NCI-H2196 (cell line): ENCODE measurements at regions not wholly inside any gene's neighbourhood (a gene's known extent, or its start where the extent isn't known, plus 50 kb on each side); places are given as distances from the start of the nearest gene placed in this dataset.
"Not testable (repeated sequence)": the region's sequence is repeated elsewhere in the genome, so short reads cannot be mapped to it uniquely, and the experiment has no call there.

Source experiments
- DNase-seq: peaks from one replicate; lab custom pipeline; 2025; ENCODE audit not compliant: unreplicated experiment; lab: John Stamatoyannopoulos, UW

DNA sequence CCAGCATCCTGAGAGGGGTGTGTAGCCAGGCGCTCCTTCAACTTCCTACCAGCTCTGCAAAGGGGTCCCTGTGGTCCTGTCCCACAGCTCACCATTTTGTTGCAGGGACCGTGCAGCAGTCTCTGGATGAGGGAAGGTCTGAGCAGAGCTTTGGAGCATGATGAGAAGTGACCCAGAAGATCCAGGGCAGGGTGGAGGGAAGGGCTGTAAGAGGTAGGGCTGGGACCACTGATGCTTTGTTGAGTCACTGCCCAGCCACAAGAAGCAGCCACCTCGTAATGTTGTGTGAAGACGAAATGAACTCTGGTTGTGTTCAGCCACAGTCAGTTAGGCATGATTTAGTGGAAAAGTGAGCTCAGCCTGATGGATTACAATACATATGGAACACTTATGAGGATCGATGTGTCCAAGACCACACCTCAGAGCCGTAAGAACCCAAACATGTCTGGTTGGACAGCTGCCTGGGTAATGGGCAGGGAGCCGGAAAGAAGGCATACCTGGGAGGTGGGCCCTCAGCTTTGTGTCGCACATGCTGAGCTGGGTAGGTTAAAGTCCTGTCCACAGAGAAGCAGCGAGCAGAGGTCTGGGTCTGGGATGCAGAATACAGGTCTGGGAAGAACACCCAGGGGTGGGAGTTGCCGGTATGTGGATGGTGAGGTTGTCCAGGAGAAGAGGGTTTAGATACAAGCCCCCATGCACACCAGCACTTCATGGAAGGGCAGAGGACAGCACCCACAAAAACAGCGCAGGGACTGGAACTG is 250.1 kb downstream of the GADD45G start:
- DNase-seq: no peak

DNA sequence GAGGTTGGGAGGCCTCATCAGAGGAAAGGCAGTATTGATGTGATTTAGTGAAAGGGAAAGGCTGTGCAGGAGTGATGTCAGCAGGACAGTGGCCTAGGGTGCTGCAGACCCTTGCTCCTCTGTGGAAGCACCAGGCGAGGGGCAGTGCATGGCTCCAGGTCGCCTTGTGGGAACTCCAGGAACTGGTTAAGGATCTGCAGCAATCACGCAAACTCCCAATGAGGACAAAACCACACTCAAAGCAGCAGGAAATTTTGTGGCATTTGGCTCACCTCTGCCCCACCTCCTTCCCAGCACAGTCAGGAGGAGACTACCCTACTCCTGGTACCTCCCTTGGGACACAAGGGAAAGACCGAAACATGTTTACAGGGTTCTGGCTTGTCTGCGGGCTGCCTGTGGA is 251.5 kb downstream of the GADD45G start:
- not testable (repeated sequence) for DNase-seq

DNA sequence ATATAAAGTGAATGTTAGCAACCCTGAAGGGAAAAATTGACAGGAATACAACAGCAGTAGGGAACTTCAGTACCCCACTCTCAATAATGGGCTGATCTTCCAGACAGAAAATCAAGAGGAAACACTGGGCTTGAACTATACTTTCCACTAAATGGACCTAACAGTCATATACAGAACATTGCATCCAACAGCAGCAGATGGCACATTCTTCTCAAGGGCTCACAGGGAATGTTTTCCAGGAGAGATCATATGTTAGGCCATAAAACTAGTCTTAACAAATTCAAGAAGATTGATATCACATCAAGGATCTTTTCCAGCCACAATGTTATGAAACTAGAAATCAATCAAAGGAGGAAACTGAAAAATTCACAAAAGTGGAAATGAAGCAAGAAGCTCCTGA is 252.1 kb downstream of the GADD45G start:
- DNase-seq: not testable (repeated sequence)

DNA sequence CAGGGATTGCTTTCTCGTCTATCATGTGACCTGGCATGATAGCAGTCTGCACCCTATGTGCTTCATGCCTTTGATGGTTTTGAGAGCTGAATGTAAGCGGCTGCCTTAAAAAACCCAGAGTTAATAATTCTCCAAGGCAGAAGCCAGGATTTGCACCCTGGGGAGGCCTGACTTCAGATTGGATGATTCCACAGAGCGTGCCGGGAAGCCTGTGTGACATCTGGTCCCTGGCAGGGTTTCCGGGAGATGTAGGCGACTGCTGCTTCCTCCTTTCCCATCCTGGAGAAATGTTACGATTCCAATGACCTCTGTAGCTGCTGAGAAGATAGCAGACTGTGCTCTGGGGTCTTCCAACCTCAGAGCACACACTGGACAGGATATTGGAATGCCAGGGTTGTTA is 255.0 kb downstream of the GADD45G start:
- not testable (repeated sequence) for DNase-seq

DNA sequence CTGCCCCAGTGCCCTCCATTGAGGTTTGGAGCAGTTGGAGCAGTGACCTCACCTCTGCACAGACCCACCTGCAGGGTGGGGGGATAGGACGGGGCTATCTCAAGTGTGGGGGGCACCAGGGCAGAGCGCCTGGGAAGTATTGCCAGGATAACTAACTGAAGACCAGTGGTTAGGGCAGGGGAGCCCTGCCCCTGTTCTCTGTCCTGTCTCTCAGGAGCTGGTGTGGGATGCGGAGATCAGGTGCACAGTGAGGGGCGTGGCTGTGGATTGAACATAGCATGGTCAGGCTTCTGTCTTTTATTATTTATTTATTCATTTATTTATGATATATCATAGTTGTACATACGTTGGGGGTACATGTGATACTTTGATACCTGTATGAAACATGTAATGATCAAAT is 256.6 kb downstream of the GADD45G start:
- not testable (repeated sequence) for DNase-seq

DNA sequence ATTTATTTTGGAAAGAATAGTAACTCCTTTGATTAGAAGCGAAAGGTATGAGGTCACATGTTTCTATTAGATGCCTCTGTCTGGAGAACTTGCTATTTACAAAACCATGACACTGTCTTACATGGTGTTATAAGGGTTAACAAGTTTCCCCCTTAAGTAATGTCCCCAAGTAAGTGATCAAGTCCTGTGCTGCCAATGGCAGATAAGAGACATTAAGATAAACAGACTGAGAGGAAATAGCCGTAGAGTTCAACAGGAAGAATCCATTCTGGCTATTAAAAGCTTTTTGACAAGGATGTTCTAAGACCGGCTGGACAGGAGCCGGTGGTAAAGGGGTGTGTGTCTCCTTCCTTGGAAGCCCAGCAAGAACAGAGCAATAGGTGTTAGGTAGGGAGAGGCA is 257.5 kb downstream of the GADD45G start:
- DNase-seq: no peak

DNA sequence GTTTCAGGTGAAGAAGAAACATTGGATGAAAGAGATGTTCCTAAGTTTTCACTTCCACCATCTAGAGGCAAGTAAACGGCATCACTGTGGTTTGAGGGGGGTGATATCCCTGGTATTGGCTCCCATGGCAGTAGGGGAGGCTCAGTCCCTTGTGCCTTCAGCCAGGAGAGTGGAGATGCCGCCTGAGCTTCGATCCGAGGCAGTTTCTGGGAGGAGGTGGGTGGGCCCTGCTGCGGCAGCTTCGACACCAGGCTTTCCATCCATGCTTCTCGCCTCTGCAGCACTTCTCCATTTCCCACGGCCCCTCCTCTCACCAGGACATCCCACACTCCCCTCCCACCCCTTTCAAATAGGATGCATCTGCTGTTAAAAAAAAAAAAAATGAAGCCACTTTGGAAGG is 258.3 kb downstream of the GADD45G start:
- no peak for DNase-seq

DNA sequence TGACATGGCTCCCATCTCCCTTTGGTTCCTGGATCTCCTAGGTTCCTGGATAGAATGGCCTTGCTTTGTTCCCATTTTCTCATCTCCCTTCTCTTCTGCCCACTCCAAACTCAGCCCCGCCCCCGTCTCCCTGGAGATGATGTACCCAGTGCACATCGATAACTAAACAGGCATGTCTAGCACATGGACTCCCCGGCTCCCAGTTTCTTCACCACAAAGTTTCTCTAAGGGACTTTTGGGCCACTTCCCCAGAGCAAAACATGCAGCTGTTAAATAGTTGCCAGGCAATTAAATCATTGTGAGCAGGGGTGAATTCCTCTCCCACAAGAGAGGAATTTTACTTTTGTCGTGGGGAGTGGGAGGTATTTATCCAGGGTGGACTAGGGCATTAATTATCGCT is 259.0 kb downstream of the GADD45G start:
- no peak for DNase-seq

DNA sequence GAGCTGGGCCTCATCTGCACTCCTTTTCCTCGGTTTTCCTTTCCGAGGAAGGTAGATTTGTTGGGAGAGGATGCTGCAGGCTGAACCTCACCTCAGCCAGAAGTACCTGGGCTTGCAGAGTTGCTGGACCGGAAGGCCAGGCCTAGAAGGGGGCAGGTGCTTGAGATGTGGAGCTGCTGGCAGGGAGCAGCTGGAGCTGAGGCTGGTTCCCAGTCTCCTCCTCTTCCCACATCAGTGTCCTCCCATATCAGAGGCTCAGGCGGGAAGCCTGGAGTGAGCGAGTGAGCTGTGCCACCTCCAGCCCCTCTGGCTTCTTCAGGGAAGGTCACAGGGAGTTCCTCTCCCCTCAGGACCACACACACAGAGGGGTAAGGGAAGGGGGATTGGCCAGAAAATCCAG is 259.4 kb downstream of the GADD45G start:
- DNase-seq: peak; percentile 21

DNA sequence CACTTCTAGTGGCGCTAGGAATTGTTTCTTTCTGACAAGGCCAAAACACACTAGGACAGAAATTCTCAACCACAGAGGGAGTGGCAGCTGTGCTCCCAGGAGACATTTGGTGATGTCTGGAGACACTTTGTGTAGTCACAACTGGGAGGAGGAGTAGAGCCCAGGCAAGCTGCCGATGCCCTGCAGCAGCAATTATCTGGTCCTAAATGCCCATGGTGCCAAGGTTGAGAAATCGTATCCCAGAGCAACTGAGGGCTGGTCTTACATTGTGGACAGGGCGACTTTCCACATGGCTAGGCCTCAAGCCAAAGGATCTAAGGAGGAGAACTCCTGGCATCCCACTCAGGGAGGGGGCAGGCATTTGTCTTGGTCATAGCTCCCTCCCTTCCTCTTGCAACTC is 259.9 kb downstream of the GADD45G start:
- no peak for DNase-seq

DNA sequence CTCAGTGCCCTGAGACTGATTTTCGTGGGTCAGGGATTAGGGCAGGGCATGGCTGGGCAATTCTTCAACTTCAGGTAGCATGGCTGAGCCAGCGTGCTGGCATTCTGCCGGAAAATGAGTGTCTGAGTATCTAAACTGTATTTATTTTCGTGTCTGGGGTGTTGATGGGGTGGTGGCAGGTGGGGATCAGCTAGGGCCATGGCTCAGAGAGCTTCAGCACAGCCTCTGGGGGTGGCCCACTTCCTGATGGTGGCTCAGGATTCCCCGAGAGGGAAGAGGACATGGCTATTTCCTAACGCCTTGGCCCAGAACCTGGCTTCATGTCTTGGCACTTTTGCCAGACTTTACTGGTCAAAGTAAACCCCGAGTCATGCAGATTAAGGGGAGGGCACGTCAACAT is 260.5 kb downstream of the GADD45G start:
- DNase-seq: no peak

DNA sequence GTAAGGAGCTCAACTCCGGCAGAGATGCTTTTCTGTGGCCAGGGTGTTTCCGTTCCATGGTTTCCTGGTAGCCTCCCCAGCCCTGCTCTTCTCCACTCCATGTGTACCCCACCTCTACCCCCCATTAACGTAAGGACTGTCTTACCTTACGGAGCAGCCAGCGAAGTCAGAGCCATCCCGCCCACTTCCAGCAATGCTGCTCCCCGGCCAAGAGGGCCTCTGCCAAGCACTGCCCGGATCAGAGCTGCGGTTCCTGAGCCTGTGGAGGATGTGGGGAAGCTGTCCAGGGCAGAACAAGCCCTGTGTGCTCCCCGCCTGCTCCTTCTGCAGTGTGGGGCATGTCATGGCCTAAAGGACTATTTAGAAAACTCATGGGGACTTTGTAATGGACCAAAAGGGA is 261.2 kb downstream of the GADD45G start:
- no peak for DNase-seq

DNA sequence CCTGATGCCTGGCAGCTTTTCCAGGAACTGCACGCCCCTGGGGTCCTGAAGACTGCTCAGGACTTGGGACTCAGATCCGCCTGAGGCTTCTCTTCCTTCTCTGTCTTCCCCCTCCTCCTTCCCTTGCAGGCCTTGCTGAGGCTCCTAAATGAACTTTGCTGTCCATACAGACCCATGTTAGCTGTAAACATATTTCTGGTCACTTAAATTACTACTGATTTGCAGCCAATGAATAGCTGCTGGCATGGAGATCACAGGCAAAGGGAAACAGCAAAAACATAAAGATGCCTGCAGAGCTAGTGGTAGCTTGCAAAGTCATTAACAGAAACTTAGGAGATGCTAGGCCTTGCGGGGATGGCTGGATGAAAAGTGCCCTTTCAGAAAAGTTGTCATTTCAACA is 261.9 kb downstream of the GADD45G start:
- DNase-seq: no peak

DNA sequence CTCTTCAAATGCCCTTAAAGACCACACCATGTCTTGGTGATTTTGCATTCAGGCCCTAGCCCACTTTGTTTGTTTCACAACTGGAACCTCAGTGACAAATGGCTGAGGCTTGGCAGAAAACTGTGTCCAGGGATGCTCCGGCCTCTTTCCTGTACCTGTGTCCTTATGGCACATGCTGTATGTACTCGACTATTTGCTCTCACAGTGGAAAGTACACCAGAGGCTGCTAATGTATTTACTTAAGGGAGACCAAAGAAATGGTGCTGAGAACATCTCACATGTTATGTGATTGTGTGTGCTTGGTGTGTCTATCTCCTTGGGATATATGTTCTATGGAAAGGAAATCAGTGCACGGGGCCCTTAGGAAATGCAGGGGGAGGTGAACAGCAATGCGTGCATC is 263.3 kb downstream of the GADD45G start:
- no peak for DNase-seq

DNA sequence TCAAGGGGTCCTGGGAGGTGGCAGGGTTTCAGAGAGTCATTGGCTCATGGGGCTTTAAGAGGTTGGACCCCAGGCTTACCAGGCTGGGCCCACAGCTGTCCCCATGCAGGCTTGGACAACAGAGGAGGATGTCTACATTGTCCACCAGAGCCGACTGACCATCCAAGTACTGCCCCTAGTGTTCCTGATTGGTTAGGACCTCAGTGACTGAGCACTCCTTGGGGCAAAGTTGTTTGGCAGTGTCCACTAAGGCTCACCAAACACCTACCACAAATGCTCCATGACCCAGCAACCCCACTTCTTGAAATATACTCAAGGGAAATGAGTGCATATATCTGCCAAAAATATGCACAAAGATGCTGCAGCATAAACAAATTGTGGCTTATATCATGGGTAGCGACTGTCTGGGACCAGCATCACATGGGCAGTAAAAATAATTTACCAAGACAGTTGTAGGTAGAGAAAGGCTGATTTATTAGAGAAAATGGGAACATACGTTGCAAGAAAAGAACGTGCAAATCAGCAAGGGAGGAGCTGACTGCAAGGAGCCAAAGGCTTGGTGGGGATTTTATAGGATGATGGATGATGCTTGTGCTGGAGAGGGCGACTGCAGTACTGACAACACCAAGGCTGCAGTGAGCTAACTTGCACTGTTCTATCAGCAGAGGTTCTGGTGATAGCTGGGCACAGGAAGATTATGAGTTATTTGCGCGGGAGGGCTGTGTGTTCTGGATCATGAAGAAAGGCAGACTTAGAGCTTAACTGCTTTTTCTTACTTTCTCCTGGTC is 265.2 kb downstream of the GADD45G start:
- no peak for DNase-seq

DNA sequence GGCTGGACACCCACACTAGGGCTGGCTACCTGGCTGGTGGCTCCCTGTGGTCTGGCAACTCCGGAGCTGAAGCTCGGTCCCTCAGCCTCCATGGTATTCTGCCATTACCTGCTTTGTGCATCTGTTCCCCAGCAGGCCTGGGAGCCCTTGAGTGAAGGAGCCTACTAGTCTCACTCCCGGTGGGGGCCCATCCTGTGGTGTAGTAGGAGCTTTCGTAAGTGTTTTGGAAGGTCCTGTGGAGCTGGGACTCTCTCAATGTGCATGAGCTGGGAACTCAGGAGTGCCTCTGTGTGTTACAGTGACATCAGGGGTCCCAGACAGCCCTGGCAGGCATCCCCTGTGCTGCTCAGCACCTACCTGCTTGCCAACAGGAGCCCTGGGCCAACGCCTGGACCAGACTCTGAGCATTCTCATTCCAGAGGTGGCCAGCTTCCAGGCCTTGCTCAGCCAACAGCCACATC is 267.1 kb downstream of the GADD45G start:
- DNase-seq: no peak

DNA sequence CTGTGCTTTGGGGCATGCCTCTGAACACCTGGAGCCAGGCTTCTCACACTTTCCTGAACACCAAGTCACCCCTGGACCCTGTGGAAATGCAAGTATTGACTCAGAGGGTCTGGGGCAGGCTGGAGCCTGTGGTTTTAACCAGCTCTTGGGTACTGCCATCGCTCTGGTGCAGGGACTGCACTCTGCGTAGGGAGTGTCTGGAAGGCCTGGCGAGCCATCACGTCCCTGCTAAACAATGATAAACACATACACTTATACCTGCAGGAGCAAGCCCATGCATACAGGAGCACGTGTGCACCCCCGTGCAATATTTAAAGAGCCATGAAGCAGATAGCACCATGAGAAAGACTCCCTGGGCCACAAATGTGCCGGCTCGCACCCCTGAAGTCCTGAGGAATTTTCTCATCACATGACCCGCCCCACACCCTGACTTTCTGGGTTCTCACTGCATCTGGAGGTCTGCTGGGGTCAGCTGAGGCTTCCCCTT is 267.7 kb downstream of the GADD45G start:
- no peak for DNase-seq

DNA sequence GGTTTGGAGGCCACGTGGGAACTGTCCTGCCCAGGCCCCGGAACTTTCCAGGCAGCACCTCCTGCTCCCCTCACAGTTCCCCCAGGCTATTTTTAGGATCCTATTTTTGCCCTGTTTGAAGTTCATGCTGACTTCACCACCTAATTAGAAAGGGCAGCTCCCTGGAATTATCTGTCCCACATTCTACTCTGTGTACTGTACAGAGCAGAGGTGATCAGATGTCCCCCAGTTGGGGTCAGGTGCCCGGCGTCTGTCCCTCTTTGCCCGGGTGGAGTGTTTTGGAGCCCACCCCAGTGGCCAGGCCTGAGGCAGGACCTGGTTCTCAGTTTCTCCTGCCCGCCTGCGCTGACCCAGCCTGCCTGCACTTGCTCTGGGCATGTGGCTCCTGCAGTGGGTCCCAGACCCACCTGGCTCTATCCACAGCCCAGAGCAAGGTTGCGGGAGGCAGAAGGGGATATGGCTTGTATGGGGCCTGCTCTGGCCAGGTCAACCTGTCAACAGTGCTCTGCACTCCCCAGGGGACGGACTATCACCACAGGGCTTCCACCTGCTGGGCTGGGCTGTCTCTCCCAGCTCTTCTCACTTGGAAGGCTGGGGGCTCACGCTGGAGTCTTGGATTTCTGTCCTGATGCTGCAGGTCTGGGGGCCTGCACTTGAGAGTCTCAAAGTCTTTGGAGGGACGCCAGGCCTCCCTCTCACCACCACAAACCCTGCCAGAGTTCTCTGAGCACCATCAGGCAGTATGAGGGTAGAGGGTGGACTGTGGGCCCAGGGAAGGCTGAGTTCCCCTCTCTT is 268.3 kb downstream of the GADD45G start:
- DNase-seq: no peak

DNA sequence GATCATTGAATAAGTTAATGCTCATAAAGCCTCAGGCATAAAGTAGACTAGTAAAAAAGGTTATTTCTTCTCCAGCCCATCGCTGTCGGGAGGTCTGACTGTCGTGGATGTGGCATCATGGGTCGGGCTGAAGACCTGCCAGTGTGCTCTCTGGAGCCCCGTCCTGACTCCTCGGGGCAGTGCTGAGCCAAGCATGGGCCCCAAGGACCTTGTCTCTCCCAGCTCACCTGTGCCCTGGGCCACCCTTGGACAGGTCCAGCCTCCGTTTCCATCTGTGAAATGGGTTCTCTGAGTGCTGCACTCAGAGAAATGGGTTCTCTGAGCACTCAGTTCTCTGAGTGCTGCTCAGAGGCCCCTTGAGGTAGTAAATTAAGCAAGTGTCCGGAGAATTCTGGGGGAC is 269.0 kb downstream of the GADD45G start:
- DNase-seq: no peak

DNA sequence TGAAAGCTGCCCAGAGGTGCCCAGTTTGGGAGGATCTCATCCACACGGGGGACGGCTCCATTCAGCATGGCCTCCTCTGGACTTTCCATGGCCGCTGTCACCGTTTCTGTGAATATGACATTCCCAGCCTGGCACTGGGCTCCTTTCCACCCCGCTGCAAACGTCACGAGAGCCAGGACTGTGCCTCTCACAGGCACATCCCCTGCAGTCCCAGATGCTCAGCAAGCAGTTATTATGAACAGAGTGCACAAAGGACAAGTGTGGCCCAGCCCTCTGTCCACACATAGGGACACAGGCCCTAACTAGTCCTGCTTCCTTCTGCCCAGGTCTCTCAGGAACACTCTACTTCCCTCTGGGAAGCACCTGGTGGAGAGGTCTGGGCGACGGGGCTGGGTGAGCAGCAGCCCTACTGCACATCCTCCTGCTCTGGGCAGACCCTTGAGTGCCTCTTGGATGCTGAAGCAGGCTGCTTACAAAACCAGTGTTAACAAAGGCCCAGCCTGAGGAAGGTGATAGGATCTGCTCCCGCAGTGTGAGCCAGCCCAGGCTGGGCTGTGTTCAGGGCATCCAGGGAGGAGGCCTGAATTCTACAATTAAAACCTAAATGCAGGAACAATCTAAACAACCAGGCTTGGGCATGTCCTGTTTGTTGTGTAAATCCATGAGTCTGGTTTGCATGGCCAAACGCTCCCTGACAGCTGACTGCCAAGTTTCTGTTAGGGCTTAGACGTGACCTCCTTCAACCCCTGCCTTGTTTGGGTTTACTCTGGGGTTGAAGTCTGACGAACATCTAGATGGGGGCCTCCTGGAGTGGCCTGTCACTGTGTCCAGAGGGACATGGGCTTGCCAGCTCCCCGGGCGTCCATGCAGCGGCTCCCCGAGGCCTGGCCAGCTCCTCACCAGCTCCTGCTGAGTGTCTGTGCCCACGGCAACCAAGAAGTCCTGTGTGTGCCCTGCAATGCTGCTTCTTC is 269.8 kb downstream of the GADD45G start:
- DNase-seq: peak; percentile 30
